Adrenal gland (tissue), 9 donors: ENCODE measurements at regions not wholly inside any gene's neighbourhood (a gene's known extent, or its start where the extent isn't known, plus 50 kb on each side); places are given as distances from the start of the nearest gene placed in this dataset.

Experiments used
- DNase-seq, 7 donors: peaks; one replicate each; pipeline ENCODE4 v3.0.0-alpha.2; 2019 to 2020
- H3K27ac ChIP-seq, 5 donors: fragments of 200-600 bp; sonication (generic) in 4 of 5; 1 replicate in 3 of 5; 2 replicates in 2 of 5; pipeline versions ENCODE4 v1.5.1 to v1.8.0; 2016 to 2020; ENCODE audit warnings: mild to moderate bottlenecking in 1 of 5
- H3K27me3 ChIP-seq: fragments of 200-600 bp; 2 replicates; pipeline ENCODE4 v1.8.0; 2021
- H3K36me3 ChIP-seq, 2 donors: fragments of 200-600 bp; replicated peaks in 1 of 2; 1 replicate in 1 of 2; 2 replicates in 1 of 2; pipeline versions ENCODE4 v1.5.1 to v1.8.0; 2018 to 2022
- H3K4me1 ChIP-seq, 2 donors: fragments of 200-600 bp; replicated peaks in 1 of 2; 1 replicate in 1 of 2; 2 replicates in 1 of 2; pipeline versions ENCODE4 v1.5.1 to v1.8.0; 2018 to 2021
- H3K4me3 ChIP-seq, 4 donors: fragments of 200-600 bp; sonication (generic) in 3 of 4; one replicate each; pipeline ENCODE4 v1.5.1; 2016 to 2018
- H3K9me3 ChIP-seq, 3 donors: fragments of 200-600 bp; sonication (generic) in 1 of 3; replicated peaks in 1 of 3; 1 replicate in 2 of 3; 2 replicates in 1 of 3; pipeline versions ENCODE4 v1.5.1 to v1.8.0; 2016 to 2021
- CTCF ChIP-seq, 6 experiments: fragments of 450-650 bp in 4 of 6; fragments of 200-600 bp in 2 of 6; sonication (generic) in 1 of 6; IDR thresholded peaks; 1 replicate in 5 of 6; 2 replicates in 1 of 6; pipeline versions ENCODE4 v1.5.1 to v1.8.0; 2016 to 2021; ENCODE audit warnings: antibody characterized with exemption in 6 of 6, mild to moderate bottlenecking in 2 of 6, moderate library complexity in 1 of 6
- POLR2A ChIP-seq, 2 donors: fragments of 450-650 bp; IDR thresholded peaks; one replicate each; pipeline ENCODE4 v1.6.1; 2017; ENCODE audit warnings: antibody characterized with exemption in 2 of 2, mild to moderate bottlenecking in 2 of 2, moderate library complexity in 1 of 2
- WGBS, 4 donors: extraction: QIAGEN DNeasy Blood & Tissue Kit in 2 of 4; methylation state at CpG; one replicate each; pipeline versions ENCODE4 v1.1.5 to v1.1.7; 2013 to 2017; 5-methylcytosine and 5-hydroxymethylcytosine counted together
- intact Hi-C, 2 donors: fragments of 100-400 bp; cut with DNase I; formaldehyde crosslinking; loops; one replicate each; pipeline versions ENCODE4 v1.14.1 to v1.15.0; 2022 to 2023
- donor health status: healthy with polysubstance abuse.
- donor health status: Bipolar disorder and iron deficiency.
- donor health status: DM: yes; HTN: yes; CAD: no.
- donor health status: DM: no; HTN: no; CAD: no.
- donor health status: DM: no; HTN: no; CAD: no.

GRCh38 chr3:35439663-35440062 lies 199.7 kb upstream of the ARPP21 start:
- TF ChIP-seq POLR2A (IDR thresholded peaks at IDR 0.05) = no peak
- TF ChIP-seq CTCF (IDR thresholded peaks at IDR 0.05) = no peak
- Histone ChIP-seq H3K4me3 (no peak overlapping the region), H3K9me3 (no peaks in the 10 kb centered on the region), H3K4me1 (no peaks in the 10 kb centered on the region), H3K27ac (no peak overlapping the region), H3K27me3 (no peaks in the 10 kb centered on the region), H3K36me3 (no peaks in the 10 kb centered on the region)
- 85 to 93% (median 90%) methylated on average over 5 of the region's 5 CpGs for WGBS, 4 donors
- intact Hi-C loops = no loop called here
- no peak for DNase-seq

- Histone ChIP-seq H3K4me3 (no peak overlapping the region), H3K27me3 (no peaks in the 10 kb centered on the region), H3K4me1 (no peaks in the 10 kb centered on the region), H3K36me3 (no peaks in the 10 kb centered on the region), H3K9me3 (no peaks in the 10 kb centered on the region), H3K27ac (no peak overlapping the region)
- intact Hi-C loops = no loop called here
- TF ChIP-seq CTCF (IDR thresholded peaks at IDR 0.05) = no peak
- no peak for TF ChIP-seq POLR2A (IDR thresholded peaks at IDR 0.05)
- DNase-seq = no peak
Observed at GRCh38 chr3:35440826-35441225, 198.5 kb upstream of the ARPP21 start.

GRCh38 chr3:35446896-35447295 lies 192.4 kb upstream of the ARPP21 start:
- 73 to 86% (median 82%) methylated on average over 2 of the region's 2 CpGs for WGBS, 4 donors
- Histone ChIP-seq H3K27ac (no peak overlapping the region), H3K36me3 (no peaks in the 10 kb centered on the region), H3K4me1 (no peaks in the 10 kb centered on the region), H3K4me3 (no peak overlapping the region), H3K27me3 (no peaks in the 10 kb centered on the region), H3K9me3 (no peaks in the 10 kb centered on the region)
- TF ChIP-seq CTCF (IDR thresholded peaks at IDR 0.05) (no peak), POLR2A (IDR thresholded peaks at IDR 0.05) (no peak)
- intact Hi-C loops = no loop called here
- DNase-seq = no peak

GRCh38 chr3:35448121-35448520 lies 191.2 kb upstream of the ARPP21 start:
- Histone ChIP-seq H3K27ac (no peak overlapping the region), H3K4me3 (no peak overlapping the region), H3K36me3 (no peaks in the 10 kb centered on the region), H3K9me3 (no peaks in the 10 kb centered on the region), H3K27me3 (no peaks in the 10 kb centered on the region), H3K4me1 (no peaks in the 10 kb centered on the region)
- WGBS, 4 donors = 41 to 46% (median 42%) methylated on average over 1 of the region's 1 CpG
- TF ChIP-seq POLR2A (IDR thresholded peaks at IDR 0.05) (no peak), CTCF (IDR thresholded peaks at IDR 0.05) (no peak)
- intact Hi-C loops = no loop called here
- no peak for DNase-seq
